Stimulated activated naive B cell treated with anti-CD40 and anti-IgM and Interleukin-4, amounts not matched to agents 10 μg/mL and 1 μg/mL and 100 μg/mL, for 72 hours (primary cell): ENCODE measurements at regions not wholly inside any gene's neighbourhood (a gene's known extent, or its start where the extent isn't known, plus 50 kb on each side); places are given as distances from the start of the nearest gene placed in this dataset.

Source experiments
- ATAC-seq, 2 donors: fragments of 150-1000 bp; cut with Tn5 transposase; replicated peaks; 2 replicates each; pipeline ENCODE4 v1.10.0; 2021; ENCODE audit warnings: moderate library complexity in 1 of 2
- DNase-seq: peaks from one replicate; pipeline ENCODE4 v3.0.0; 2021
- H3K27ac Mint-ChIP-seq: one replicate; pipeline ENCODE4 v1.8.0; 2022; ENCODE audit warnings: mild to moderate bottlenecking, mixed read lengths
- H3K27me3 Mint-ChIP-seq, 2 donors: one replicate each; pipeline ENCODE4 v1.8.0; 2022; ENCODE audit warnings: mixed read lengths in 2 of 2
- H3K36me3 Mint-ChIP-seq, 2 donors: one replicate each; pipeline ENCODE4 v1.8.0; 2022; ENCODE audit warnings: mixed read lengths in 2 of 2, mild to moderate bottlenecking in 1 of 2
- H3K4me1 Mint-ChIP-seq, 2 donors: one replicate each; pipeline ENCODE4 v1.8.0; 2022; ENCODE audit warnings: mixed read lengths in 2 of 2, mild to moderate bottlenecking in 1 of 2
- H3K4me3 Mint-ChIP-seq, 2 donors: one replicate each; pipeline ENCODE4 v1.8.0; 2022; ENCODE audit warnings: mild to moderate bottlenecking in 2 of 2, mixed read lengths in 2 of 2, moderate library complexity in 1 of 2
- H3K9me3 Mint-ChIP-seq, 2 donors: one replicate each; pipeline ENCODE4 v1.8.0; 2022; ENCODE audit warnings: mixed read lengths in 2 of 2, mild to moderate bottlenecking in 1 of 2

GRCh38 chr6:169895000-169895759, 143.8 kb downstream of the ERMARD start:
- Mint-ChIP-seq H3K4me3 (peak overlapping the region in 1 of 2 donors; percentile 4), H3K9me3 (peaks cover 8 to 12% of the 10 kb centered on the region in 2 donors), H3K4me1 (peaks cover 2 to 5% of the 10 kb centered on the region in 2 donors), H3K36me3 (peaks cover 3 to 7% of the 10 kb centered on the region in 2 donors), H3K27ac (peak overlapping the region; percentile 15), H3K27me3 (peaks cover 17% of the 10 kb centered on the region in 2 donors)
- DNase-seq (no peak), ATAC-seq (peak; percentile 59 to 67)

GRCh38 chr6:169894377-169894960, 143.0 kb downstream of the ERMARD start:
- H3K4me1 Mint-ChIP-seq = peaks cover 2 to 5% of the 10 kb centered on the region in 2 donors
- peaks cover 10% of the 10 kb centered on the region in 2 donors for H3K27me3 Mint-ChIP-seq

GRCh38 chr6:169893624-169894023, 142.2 kb downstream of the ERMARD start:
- ATAC-seq = no peak
- H3K27ac Mint-ChIP-seq = no peak overlapping the region

More at GRCh38 chr6:169894377-169894960, 143.0 kb downstream of the ERMARD start:
- H3K27ac Mint-ChIP-seq = no peak overlapping the region
- peaks cover 5 to 9% of the 10 kb centered on the region in 2 donors for H3K9me3 Mint-ChIP-seq
- DNase-seq (no peak), ATAC-seq (no peak)
- H3K36me3 Mint-ChIP-seq = peaks cover 3 to 4% of the 10 kb centered on the region in 2 donors
- H3K4me3 Mint-ChIP-seq = no peak overlapping the region

GRCh38 chr6:169891846-169892245, 140.4 kb downstream of the ERMARD start:
- H3K27me3 Mint-ChIP-seq = peaks cover 6% of the 10 kb centered on the region in 2 donors
- H3K9me3 Mint-ChIP-seq = peaks cover 3 to 9% of the 10 kb centered on the region in 2 donors
- no peak overlapping the region for H3K27ac Mint-ChIP-seq
- H3K36me3 Mint-ChIP-seq = peaks cover 3 to 4% of the 10 kb centered on the region in 2 donors
- no peak overlapping the region for H3K4me3 Mint-ChIP-seq
- ATAC-seq = no peak
- DNase-seq = no peak
- H3K4me1 Mint-ChIP-seq = peaks cover 2 to 5% of the 10 kb centered on the region in 2 donors

More at GRCh38 chr6:169893624-169894023, 142.2 kb downstream of the ERMARD start:
- Mint-ChIP-seq H3K9me3 (peaks cover 5 to 9% of the 10 kb centered on the region in 2 donors), H3K36me3 (peaks cover 3 to 4% of the 10 kb centered on the region in 2 donors), H3K4me3 (no peak overlapping the region), H3K4me1 (peaks cover 2 to 5% of the 10 kb centered on the region in 2 donors), H3K27me3 (peaks cover 8 to 9% of the 10 kb centered on the region in 2 donors)
- no peak for DNase-seq

- no peak overlapping the region for H3K27ac Mint-ChIP-seq
- DNase-seq (no peak), ATAC-seq (no peak)
- peaks cover 2 to 5% of the 10 kb centered on the region in 2 donors for H3K4me1 Mint-ChIP-seq
- H3K9me3 Mint-ChIP-seq = peaks cover 3 to 9% of the 10 kb centered on the region in 2 donors
- peaks cover 3 to 4% of the 10 kb centered on the region in 2 donors for H3K36me3 Mint-ChIP-seq
- H3K27me3 Mint-ChIP-seq = peaks cover 6 to 7% of the 10 kb centered on the region in 2 donors
- H3K4me3 Mint-ChIP-seq = no peak overlapping the region
Observed at GRCh38 chr6:169891421-169891820, 140.0 kb downstream of the ERMARD start.

GRCh38 chr6:169890901-169891300, 139.5 kb downstream of the ERMARD start:
- Mint-ChIP-seq H3K27me3 (peaks cover 6 to 7% of the 10 kb centered on the region in 2 donors), H3K36me3 (peaks cover 3 to 4% of the 10 kb centered on the region in 2 donors), H3K9me3 (peaks cover 3 to 9% of the 10 kb centered on the region in 2 donors), H3K4me1 (peaks cover 2 to 5% of the 10 kb centered on the region in 2 donors), H3K27ac (no peak overlapping the region), H3K4me3 (no peak overlapping the region)
- no peak for DNase-seq
- no peak for ATAC-seq

- Mint-ChIP-seq H3K27ac (no peak overlapping the region), H3K36me3 (peaks cover 3 to 4% of the 10 kb centered on the region in 2 donors), H3K27me3 (peaks cover 6 to 7% of the 10 kb centered on the region in 2 donors), H3K4me3 (no peak overlapping the region), H3K9me3 (peaks cover 3 to 9% of the 10 kb centered on the region in 2 donors), H3K4me1 (peaks cover under 1 to 1% of the 10 kb centered on the region in 2 donors)
- DNase-seq (no peak), ATAC-seq (no peak)
Observed at GRCh38 chr6:169890049-169890448, 138.6 kb downstream of the ERMARD start.

- Mint-ChIP-seq H3K4me3 (no peak overlapping the region), H3K27ac (no peak overlapping the region), H3K27me3 (peaks cover 11 to 14% of the 10 kb centered on the region in 2 donors), H3K36me3 (peaks cover 1 to 4% of the 10 kb centered on the region in 2 donors), H3K4me1 (no peaks in the 10 kb centered on the region), H3K9me3 (peaks cover 0 to 5% of the 10 kb centered on the region in 2 donors)
- DNase-seq (no peak), ATAC-seq (no peak)
Observed at GRCh38 chr6:169887529-169888140, 136.2 kb downstream of the ERMARD start.

- Mint-ChIP-seq H3K27ac (no peak overlapping the region), H3K36me3 (peaks cover 1 to 4% of the 10 kb centered on the region in 2 donors), H3K4me1 (no peaks in the 10 kb centered on the region), H3K9me3 (peaks cover 0 to 5% of the 10 kb centered on the region in 2 donors), H3K4me3 (no peak overlapping the region), H3K27me3 (peaks cover 16 to 20% of the 10 kb centered on the region in 2 donors)
- no peak for DNase-seq
- no peak for ATAC-seq
Observed at GRCh38 chr6:169886631-169887227, 135.3 kb downstream of the ERMARD start.

GRCh38 chr6:169885831-169886230, 134.4 kb downstream of the ERMARD start:
- no peak for DNase-seq
- Mint-ChIP-seq H3K4me3 (no peak overlapping the region), H3K27me3 (peaks cover 22 to 29% of the 10 kb centered on the region in 2 donors), H3K36me3 (peaks cover under 1 to 2% of the 10 kb centered on the region in 2 donors), H3K4me1 (no peaks in the 10 kb centered on the region), H3K27ac (no peak overlapping the region), H3K9me3 (peaks cover 0 to 2% of the 10 kb centered on the region in 2 donors)
- no peak for ATAC-seq

GRCh38 chr6:169885131-169885530, 133.7 kb downstream of the ERMARD start:
- no peaks in the 10 kb centered on the region for H3K4me1 Mint-ChIP-seq
- ATAC-seq (no peak), DNase-seq (no peak)
- H3K4me3 Mint-ChIP-seq = no peak overlapping the region
- no peaks in the 10 kb centered on the region for H3K36me3 Mint-ChIP-seq
- peaks cover 26 to 34% of the 10 kb centered on the region in 2 donors for H3K27me3 Mint-ChIP-seq
- no peak overlapping the region for H3K27ac Mint-ChIP-seq
- H3K9me3 Mint-ChIP-seq = no peaks in the 10 kb centered on the region

- Mint-ChIP-seq H3K27ac (no peak overlapping the region), H3K27me3 (peaks cover 28 to 36% of the 10 kb centered on the region in 2 donors), H3K36me3 (no peaks in the 10 kb centered on the region), H3K4me1 (no peaks in the 10 kb centered on the region), H3K9me3 (no peaks in the 10 kb centered on the region), H3K4me3 (no peak overlapping the region)
- DNase-seq (no peak), ATAC-seq (no peak)
Observed at GRCh38 chr6:169884158-169884557, 132.7 kb downstream of the ERMARD start.

- Mint-ChIP-seq H3K9me3 (no peaks in the 10 kb centered on the region), H3K27ac (no peak overlapping the region), H3K36me3 (no peaks in the 10 kb centered on the region), H3K4me3 (no peak overlapping the region), H3K27me3 (peaks cover 30 to 40% of the 10 kb centered on the region in 2 donors), H3K4me1 (no peaks in the 10 kb centered on the region)
- ATAC-seq (no peak), DNase-seq (no peak)
Observed at GRCh38 chr6:169883316-169883715, 131.9 kb downstream of the ERMARD start.

- DNase-seq (no peak), ATAC-seq (no peak)
- no peaks in the 10 kb centered on the region for H3K36me3 Mint-ChIP-seq
- H3K27me3 Mint-ChIP-seq = peaks cover 24 to 40% of the 10 kb centered on the region in 2 donors
- H3K4me1 Mint-ChIP-seq = no peaks in the 10 kb centered on the region
- H3K9me3 Mint-ChIP-seq = no peaks in the 10 kb centered on the region
- H3K27ac Mint-ChIP-seq = no peak overlapping the region
- H3K4me3 Mint-ChIP-seq = no peak overlapping the region
Observed at GRCh38 chr6:169881976-169882375, 130.6 kb downstream of the ERMARD start.
